ENCODE measurements at regions not wholly inside any gene's neighbourhood (a gene's known extent, or its start where the extent isn't known, plus 50 kb on each side); places are given as distances from the start of the nearest gene placed in this dataset.

GRCh38 chr2:62398356-62398755 is 107.6 kb downstream of the TMEM17 start:
- no peak for TF ChIP-seq CTCF (IDR thresholded peaks at IDR 0.05; ENCODE audit: low read depth, low read length, missing input control)
- no peak for TF ChIP-seq MAX (IDR thresholded peaks at IDR 0.05)
- no peak for TF ChIP-seq RAD21 (IDR thresholded peaks at IDR 0.05)
- no peak for TF ChIP-seq REST (IDR thresholded peaks at IDR 0.05)
- no peak for TF ChIP-seq YY1 (IDR thresholded peaks at IDR 0.05)
- TF ChIP-seq TAF1 (conservative IDR thresholded peaks at IDR 0.05) = no peak
- no peak for TF ChIP-seq GABPA (IDR thresholded peaks at IDR 0.05 in 1 of 2, conservative IDR thresholded peaks at IDR 0.05 in 1 of 2)

All from liver (tissue), 3 donors.